ENCODE measurements at regions not wholly inside any gene's neighbourhood (a gene's known extent, or its start where the extent isn't known, plus 50 kb on each side); places are given as distances from the start of the nearest gene placed in this dataset.

GRCh38 chr5:105877592-105877991 lies 1793.1 kb downstream of the EFNA5 start:
- Histone ChIP-seq H3K4me1 (ENCODE audit: control insufficient read depth in 2 of 2, insufficient read depth in 2 of 2, low read length in 2 of 2) (no peaks in the 10 kb centered on the region), H3K27ac (ENCODE audit: low read length in 2 of 2) (no peak overlapping the region), H4K20me1 (ENCODE audit: control insufficient read depth, insufficient read depth, low read length, poor library complexity, severe bottlenecking) (no peaks in the 10 kb centered on the region), H3K79me2 (ENCODE audit: control insufficient read depth, insufficient read depth, low read length) (no peaks in the 10 kb centered on the region), H3K4me3 (ENCODE audit: control extremely low read depth in 1 of 5, extremely low read depth in 1 of 5, insufficient read depth in 1 of 5, low read depth in 2 of 5, low read length in 4 of 5) (no peak overlapping the region), H3K27me3 (replicated peaks in 1 of 4; ENCODE audit: control extremely low read depth in 1 of 4, control insufficient read depth in 3 of 4, insufficient read depth in 4 of 4, low read length in 3 of 4) (no peaks in the 10 kb centered on the region), H3K9ac (ENCODE audit: low read length) (no peak overlapping the region), H3K36me3 (replicated peaks in 1 of 2; ENCODE audit: control extremely low read depth in 1 of 2, control insufficient read depth in 1 of 2, extremely low read depth in 1 of 2, insufficient read depth in 2 of 2, low read length in 1 of 2) (no peaks in the 10 kb centered on the region), H3K9me3 (ENCODE audit: control extremely low read depth in 1 of 3, control insufficient read depth in 2 of 3, insufficient read depth in 1 of 3, low read length in 2 of 3) (no peaks in the 10 kb centered on the region), H3K4me2 (replicated peaks; ENCODE audit: low read depth, low read length, poor library complexity, severe bottlenecking) (no peak overlapping the region), H2AFZ (ENCODE audit: insufficient read depth, low read depth, low read length, poor library complexity, severe bottlenecking) (no peak overlapping the region)
- no CpG with 5 or more reads among the region's 2 CpGs for WGBS (ENCODE audit: insufficient coverage)
- DNase-seq (no peak), ATAC-seq (ENCODE audit: low read depth) (no peak)
- Mint-ChIP-seq H3K9me3 (ENCODE audit: insufficient read depth) (peaks cover 2% of the 10 kb centered on the region), H3K4me1 (no peaks in the 10 kb centered on the region), H3K27me3 (no peaks in the 10 kb centered on the region), H3K27ac (no peak overlapping the region), H3K4me3 (no peak overlapping the region)
- ChIA-PET POLR2A (no interaction called here), CTCF (no interaction called here)
- TF ChIP-seq CTCF (IDR thresholded peaks at IDR 0.05) (no peak), EZH2 (IDR thresholded peaks at IDR 0.05; ENCODE audit: borderline replicate concordance, insufficient read depth, low read depth, low read length, poor library complexity, severe bottlenecking) (no peak)
- intact Hi-C loops (cut with micrococcal nuclease) = no loop called here

GRCh38 chr5:105874316-105874715 lies 1796.4 kb downstream of the EFNA5 start:
- Mint-ChIP-seq H3K9me3 (ENCODE audit: insufficient read depth) (peaks cover 3% of the 10 kb centered on the region), H3K4me3 (no peak overlapping the region), H3K27ac (no peak overlapping the region), H3K4me1 (no peaks in the 10 kb centered on the region), H3K27me3 (no peaks in the 10 kb centered on the region)
- no peaks in the 10 kb centered on the region for H3K79me2 ChIP-seq (ENCODE audit: control insufficient read depth, insufficient read depth, low read length)
- no peak overlapping the region for H3K4me3 ChIP-seq (ENCODE audit: control extremely low read depth in 1 of 5, extremely low read depth in 1 of 5, insufficient read depth in 1 of 5, low read depth in 2 of 5, low read length in 4 of 5)
- TF ChIP-seq EZH2 (IDR thresholded peaks at IDR 0.05; ENCODE audit: borderline replicate concordance, insufficient read depth, low read depth, low read length, poor library complexity, severe bottlenecking) (no peak), CTCF (IDR thresholded peaks at IDR 0.05) (no peak)
- no peak for ATAC-seq (ENCODE audit: low read depth)
- H3K4me2 ChIP-seq (replicated peaks; ENCODE audit: low read depth, low read length, poor library complexity, severe bottlenecking) = no peak overlapping the region
- no peaks in the 10 kb centered on the region for H3K4me1 ChIP-seq (ENCODE audit: control insufficient read depth in 2 of 2, insufficient read depth in 2 of 2, low read length in 2 of 2)
- intact Hi-C loops (cut with micrococcal nuclease) = no loop called here
- H3K27me3 ChIP-seq (replicated peaks in 1 of 4; ENCODE audit: control extremely low read depth in 1 of 4, control insufficient read depth in 3 of 4, insufficient read depth in 4 of 4, low read length in 3 of 4) = no peaks in the 10 kb centered on the region
- no peak overlapping the region for H3K27ac ChIP-seq (ENCODE audit: low read length in 2 of 2)
- H2AFZ ChIP-seq (ENCODE audit: insufficient read depth, low read depth, low read length, poor library complexity, severe bottlenecking) = no peak overlapping the region
- peaks cover 0 to 2% (median 0%) of the 10 kb centered on the region in 3 donors for H3K9me3 ChIP-seq (ENCODE audit: control extremely low read depth in 1 of 3, control insufficient read depth in 2 of 3, insufficient read depth in 1 of 3, low read length in 2 of 3)
- no CpG with 5 or more reads among the region's 2 CpGs for WGBS (ENCODE audit: insufficient coverage)
- H3K36me3 ChIP-seq (replicated peaks in 1 of 2; ENCODE audit: control extremely low read depth in 1 of 2, control insufficient read depth in 1 of 2, extremely low read depth in 1 of 2, insufficient read depth in 2 of 2, low read length in 1 of 2) = no peaks in the 10 kb centered on the region
- POLR2A ChIA-PET = no interaction called here
- H4K20me1 ChIP-seq (ENCODE audit: control insufficient read depth, insufficient read depth, low read length, poor library complexity, severe bottlenecking) = no peaks in the 10 kb centered on the region
- DNase-seq = no peak
- no peak overlapping the region for H3K9ac ChIP-seq (ENCODE audit: low read length)
- CTCF ChIA-PET = no interaction called here
